HG03108 (cell line): ENCODE measurements at regions not wholly inside any gene's neighbourhood (a gene's known extent, or its start where the extent isn't known, plus 50 kb on each side); places are given as distances from the start of the nearest gene placed in this dataset.
"Not testable (repeated sequence)": the region's sequence is repeated elsewhere in the genome, so short reads cannot be mapped to it uniquely, and the experiment has no call there.

Experiments
- ATAC-seq: cut with Tn5 transposase; IDR thresholded peaks from one replicate; pipeline ENCODE4 v1.9.1; 2021; ENCODE audit warnings: moderate library complexity; ENCODE audit not compliant: unreplicated experiment

GRCh38 chr11:42906226-42906625 is 405.6 kb upstream of the API5 start:
- ATAC-seq, result no peak

- ATAC-seq, result no peak
These were observed 398.1 kb upstream of the API5 start for GRCh38 chr11:42913731-42914130.

- no peak for ATAC-seq
These were observed 388.1 kb upstream of the API5 start for GRCh38 chr11:42923651-42924050.

GRCh38 chr11:42925916-42926315 is 385.9 kb upstream of the API5 start:
- ATAC-seq, result no peak

- no peak for ATAC-seq
These were observed 364.4 kb upstream of the API5 start for GRCh38 chr11:42947405-42947804.

- ATAC-seq, result not testable (repeated sequence)
These were observed 361.9 kb upstream of the API5 start for GRCh38 chr11:42949738-42950376.

GRCh38 chr11:42951266-42951665 is 360.5 kb upstream of the API5 start:
- no peak for ATAC-seq

GRCh38 chr11:42957831-42958230 is 354.0 kb upstream of the API5 start:
- ATAC-seq, result no peak

GRCh38 chr11:42958635-42959034 is 353.2 kb upstream of the API5 start:
- ATAC-seq, result no peak

GRCh38 chr11:42960521-42961088 is 351.2 kb upstream of the API5 start:
- no peak for ATAC-seq

GRCh38 chr11:42967653-42968052 is 344.1 kb upstream of the API5 start:
- ATAC-seq, result no peak

- ATAC-seq, result no peak
These were observed 339.1 kb upstream of the API5 start for GRCh38 chr11:42972741-42973140.

GRCh38 chr11:42974510-42975179 is 337.2 kb upstream of the API5 start:
- ATAC-seq, result no peak

GRCh38 chr11:42975180-42975529 is 336.6 kb upstream of the API5 start:
- no peak for ATAC-seq

- ATAC-seq, result no peak
These were observed 335.1 kb upstream of the API5 start for GRCh38 chr11:42976636-42977217.

- no peak for ATAC-seq
These were observed 319.2 kb upstream of the API5 start for GRCh38 chr11:42992594-42992993.

- ATAC-seq, result no peak
These were observed 315.1 kb upstream of the API5 start for GRCh38 chr11:42996421-42997307.

- not testable (repeated sequence) for ATAC-seq
These were observed 306.9 kb upstream of the API5 start for GRCh38 chr11:43004879-43005278.

GRCh38 chr11:43010042-43010441 is 301.8 kb upstream of the API5 start:
- no peak for ATAC-seq

- no peak for ATAC-seq
These were observed 299.2 kb upstream of the API5 start for GRCh38 chr11:43012606-43013005.

GRCh38 chr11:43021466-43021865 is 290.3 kb upstream of the API5 start:
- no peak for ATAC-seq
